Activated CD8-positive, alpha-beta T cell treated with anti-CD3 and anti-CD28 coated beads, Interleukin-2, amount 10 ng/mL, durations not matched to agents 7 days and 5 days (primary cell): ENCODE measurements at regions not wholly inside any gene's neighbourhood (a gene's known extent, or its start where the extent isn't known, plus 50 kb on each side); places are given as distances from the start of the nearest gene placed in this dataset.

Experiments used
- ATAC-seq: fragments of 150-1000 bp; cut with Tn5 transposase; one replicate; pipeline ENCODE4 v1.10.0; 2021; ENCODE audit warnings: moderate library complexity
- CTCF ChIA-PET: fragments of 350-600 bp; sonication (Branson Sonifier 250); formaldehyde crosslinking; loops from one replicate; lab custom pipeline; 2021; ENCODE audit warnings: antibody characterized with exemption; lab: Charles Lee
- POLR2A ChIA-PET: fragments of 350-600 bp; sonication (Branson Sonifier 250); formaldehyde crosslinking; loops from one replicate; lab custom pipeline; 2021; ENCODE audit warnings: antibody characterized with exemption; lab: Charles Lee
- DNase-seq: peaks from one replicate; pipeline ENCODE4 v3.0.0-alpha.2; 2020
- H3K27ac Mint-ChIP-seq: one replicate; pipeline ENCODE4 v1.8.0; 2021; ENCODE audit warnings: mild to moderate bottlenecking, mixed read lengths
- H3K27me3 Mint-ChIP-seq: one replicate; pipeline ENCODE4 v1.8.0; 2021; ENCODE audit warnings: low read depth, mixed read lengths
- H3K36me3 Mint-ChIP-seq: one replicate; pipeline ENCODE4 v1.8.0; 2021; ENCODE audit warnings: low read depth, mixed read lengths
- H3K4me1 Mint-ChIP-seq: one replicate; pipeline ENCODE4 v1.8.0; 2021; ENCODE audit warnings: low read depth, mixed read lengths
- H3K4me3 Mint-ChIP-seq: one replicate; pipeline ENCODE4 v1.8.0; 2021; ENCODE audit warnings: mild to moderate bottlenecking, mixed read lengths
- H3K9me3 Mint-ChIP-seq: one replicate; pipeline ENCODE4 v1.8.0; 2022; ENCODE audit warnings: mixed read lengths; ENCODE audit not compliant: insufficient read depth

DNA sequence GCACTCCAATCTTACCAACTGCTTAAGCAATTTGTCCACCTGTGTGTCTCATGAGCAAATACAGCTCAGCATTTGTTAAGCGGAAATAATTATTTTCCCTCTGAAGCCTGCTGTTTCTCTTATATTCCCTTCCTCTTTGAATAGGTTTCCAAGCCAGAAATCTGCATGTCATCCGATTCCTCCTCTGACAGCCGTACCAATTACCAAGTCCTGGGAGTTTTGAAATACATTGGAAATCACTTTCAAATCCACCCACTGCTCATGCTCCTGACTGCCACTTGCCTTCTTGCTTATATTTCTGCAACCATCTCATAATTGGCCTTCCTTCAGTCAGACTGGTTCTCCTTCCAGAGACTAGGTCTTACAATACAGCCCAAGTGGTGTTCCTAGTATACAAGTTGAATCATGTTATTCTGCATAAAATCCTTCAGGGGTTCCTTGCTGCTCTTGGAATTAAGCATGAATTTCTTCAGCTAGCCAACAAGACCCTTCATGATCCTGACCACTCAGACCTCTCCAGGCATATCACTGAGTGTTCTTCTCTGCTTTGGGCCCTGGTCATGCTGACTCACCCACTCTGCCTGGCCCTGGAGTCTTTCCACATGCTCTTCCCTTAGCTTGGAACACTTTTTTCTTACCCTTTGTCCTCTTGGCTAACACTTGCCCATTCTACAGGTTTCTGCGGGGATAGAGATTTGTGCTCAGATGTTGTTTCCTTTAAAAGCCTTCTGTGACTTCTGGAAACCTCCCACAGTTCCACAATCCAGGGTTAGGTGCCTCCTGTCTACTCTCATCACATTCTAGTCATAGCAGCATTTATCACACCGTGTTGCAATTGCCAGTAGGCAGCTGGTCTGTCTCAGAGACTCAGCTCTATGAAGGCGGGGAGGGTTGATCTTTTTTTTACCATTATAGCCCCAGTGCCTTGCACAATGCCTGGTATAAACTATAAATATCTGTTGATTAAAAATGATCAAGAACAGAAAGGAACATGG is 157.6 kb downstream of the ARL6IP6 start:
- H3K27ac Mint-ChIP-seq = no peak overlapping the region
- no peak overlapping the region for H3K4me3 Mint-ChIP-seq
- H3K27me3 Mint-ChIP-seq = no peaks in the 10 kb centered on the region
- ChIA-PET CTCF (no interaction called here), POLR2A (no interaction called here)
- DNase-seq (no peak), ATAC-seq (no peak)
- no peaks in the 10 kb centered on the region for H3K4me1 Mint-ChIP-seq
- no peaks in the 10 kb centered on the region for H3K36me3 Mint-ChIP-seq
- H3K9me3 Mint-ChIP-seq = no peaks in the 10 kb centered on the region

DNA sequence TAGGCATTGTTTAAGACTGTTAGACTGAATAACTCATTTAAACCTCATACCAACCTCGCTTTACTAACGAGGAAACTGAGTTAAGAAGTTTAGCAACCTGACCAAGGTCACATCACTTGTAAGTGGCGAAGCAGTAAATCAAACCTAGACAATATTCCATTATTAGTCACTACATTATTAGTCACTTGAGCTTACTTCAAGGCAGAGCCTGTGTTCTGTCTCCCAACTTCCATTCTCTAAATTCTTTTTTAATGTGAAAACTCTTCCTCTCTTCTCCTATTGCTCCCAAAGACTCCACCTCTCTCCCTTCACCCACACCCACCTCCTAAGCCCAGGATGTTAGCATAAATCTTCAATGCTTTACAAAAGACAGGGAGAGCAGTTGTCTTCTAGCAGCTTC is 156.5 kb downstream of the ARL6IP6 start:
- Mint-ChIP-seq H3K27me3 (no peaks in the 10 kb centered on the region), H3K9me3 (no peaks in the 10 kb centered on the region), H3K4me1 (no peaks in the 10 kb centered on the region), H3K36me3 (no peaks in the 10 kb centered on the region), H3K27ac (no peak overlapping the region), H3K4me3 (no peak overlapping the region)
- ChIA-PET CTCF (no interaction called here), POLR2A (no interaction called here)
- DNase-seq = no peak
- ATAC-seq = no peak

DNA sequence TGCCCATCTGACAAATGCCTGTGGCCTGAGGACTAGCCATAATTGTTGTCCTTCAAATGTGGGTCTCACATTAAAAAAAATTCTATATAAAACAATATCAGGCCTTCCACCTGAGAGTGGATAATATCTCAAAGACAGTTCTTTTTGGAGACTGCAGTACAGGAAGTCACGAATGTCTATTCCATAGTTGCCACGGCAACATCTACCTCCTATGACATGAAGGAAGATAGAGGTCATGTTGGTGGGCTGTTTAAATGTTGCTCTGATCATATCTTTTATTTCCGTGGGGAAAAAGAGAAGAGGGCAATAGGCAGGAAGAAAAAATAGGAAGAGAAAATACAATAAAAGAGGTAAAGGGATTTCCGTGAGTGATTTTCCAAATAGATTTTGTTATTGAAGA is 151.8 kb downstream of the ARL6IP6 start:
- ChIA-PET POLR2A (no interaction called here), CTCF (no interaction called here)
- no peak overlapping the region for H3K4me3 Mint-ChIP-seq
- no peaks in the 10 kb centered on the region for H3K9me3 Mint-ChIP-seq
- no peak overlapping the region for H3K27ac Mint-ChIP-seq
- no peaks in the 10 kb centered on the region for H3K27me3 Mint-ChIP-seq
- no peaks in the 10 kb centered on the region for H3K4me1 Mint-ChIP-seq
- ATAC-seq (no peak), DNase-seq (no peak)
- H3K36me3 Mint-ChIP-seq = no peaks in the 10 kb centered on the region

DNA sequence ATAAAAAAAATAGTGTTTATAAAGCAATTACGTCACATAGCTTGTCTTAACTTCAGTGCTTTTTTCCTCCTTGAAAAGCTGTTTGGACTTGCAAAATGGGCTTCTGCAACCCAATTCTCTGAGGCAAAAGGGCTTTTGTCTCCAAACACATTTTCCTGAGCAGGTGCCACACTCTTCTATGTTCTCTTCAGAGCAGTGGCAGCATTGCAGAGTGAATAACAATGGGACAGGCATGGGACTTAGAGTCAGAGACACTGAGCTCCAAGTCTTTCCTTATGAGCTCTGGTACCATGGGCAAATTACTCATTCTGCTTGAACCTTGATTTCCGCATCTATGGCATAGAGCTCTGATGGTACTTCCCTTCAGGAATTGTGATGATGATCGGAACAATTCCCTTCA is 149.0 kb downstream of the ARL6IP6 start:
- no peaks in the 10 kb centered on the region for H3K36me3 Mint-ChIP-seq
- no peak for ATAC-seq
- H3K27me3 Mint-ChIP-seq = no peaks in the 10 kb centered on the region
- no peak for DNase-seq
- H3K4me1 Mint-ChIP-seq = no peaks in the 10 kb centered on the region
- ChIA-PET POLR2A (no interaction called here), CTCF (no interaction called here)
- no peaks in the 10 kb centered on the region for H3K9me3 Mint-ChIP-seq
- H3K4me3 Mint-ChIP-seq = no peak overlapping the region
- no peak overlapping the region for H3K27ac Mint-ChIP-seq

DNA sequence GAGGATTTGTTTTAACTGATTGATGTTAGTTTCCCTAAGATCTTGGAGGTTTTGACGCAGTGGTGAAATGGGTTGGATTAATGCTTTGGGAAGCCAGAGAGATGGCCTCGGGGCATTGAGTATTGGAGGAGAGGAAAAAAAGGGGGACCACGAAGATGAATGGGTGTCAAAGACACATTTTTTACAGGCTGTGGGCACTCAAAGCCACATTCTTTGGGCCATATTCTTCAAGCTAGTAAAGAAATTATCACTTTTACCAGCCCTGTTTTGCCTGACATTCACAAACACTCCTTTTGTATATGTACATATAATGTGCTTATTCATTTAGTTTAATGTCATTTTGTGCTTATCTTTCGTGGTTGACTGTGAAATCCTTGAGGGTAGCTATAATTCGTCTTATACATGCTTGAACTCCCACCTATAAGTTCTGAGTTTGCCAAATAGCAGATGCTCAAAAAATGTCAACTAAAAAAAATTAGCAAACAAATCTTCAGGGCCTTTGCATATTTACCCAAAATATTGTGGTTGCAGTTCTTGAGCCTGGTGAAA is 146.3 kb downstream of the ARL6IP6 start:
- DNase-seq = no peak
- Mint-ChIP-seq H3K4me1 (no peaks in the 10 kb centered on the region), H3K36me3 (no peaks in the 10 kb centered on the region), H3K27me3 (no peaks in the 10 kb centered on the region), H3K27ac (no peak overlapping the region), H3K9me3 (peaks cover 3% of the 10 kb centered on the region), H3K4me3 (no peak overlapping the region)
- ChIA-PET CTCF (interaction anchor here (0.6 kb wide), 1 partner anchor 39 kb away, joined by 3 read pairs; no protein-coding TSS in a partner anchor), POLR2A (no interaction called here)
- ATAC-seq = no peak

DNA sequence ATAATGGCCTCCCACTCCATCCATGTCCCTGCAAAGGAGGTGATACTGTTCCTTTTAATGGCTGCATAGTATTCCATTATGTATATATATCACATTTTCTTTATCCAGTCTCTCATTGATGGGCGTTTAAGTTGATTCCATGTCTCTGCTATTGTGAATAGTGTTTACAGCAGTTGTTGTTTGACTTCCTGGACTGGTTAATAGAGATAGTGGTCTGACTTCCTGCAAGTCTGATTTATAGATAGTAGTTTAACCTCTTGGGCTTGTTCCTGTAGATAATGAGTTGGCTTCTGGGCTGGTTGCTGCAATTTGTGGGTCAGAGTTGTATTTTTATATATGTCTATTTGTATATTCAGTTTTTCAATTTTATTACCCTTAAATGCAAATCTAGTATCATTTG is 145.4 kb downstream of the ARL6IP6 start:
- POLR2A ChIA-PET = no interaction called here
- DNase-seq (no peak), ATAC-seq (no peak)
- CTCF ChIA-PET = no interaction called here
- Mint-ChIP-seq H3K4me3 (no peak overlapping the region), H3K9me3 (peaks cover 3% of the 10 kb centered on the region), H3K4me1 (no peaks in the 10 kb centered on the region), H3K27ac (no peak overlapping the region), H3K27me3 (no peaks in the 10 kb centered on the region), H3K36me3 (no peaks in the 10 kb centered on the region)

DNA sequence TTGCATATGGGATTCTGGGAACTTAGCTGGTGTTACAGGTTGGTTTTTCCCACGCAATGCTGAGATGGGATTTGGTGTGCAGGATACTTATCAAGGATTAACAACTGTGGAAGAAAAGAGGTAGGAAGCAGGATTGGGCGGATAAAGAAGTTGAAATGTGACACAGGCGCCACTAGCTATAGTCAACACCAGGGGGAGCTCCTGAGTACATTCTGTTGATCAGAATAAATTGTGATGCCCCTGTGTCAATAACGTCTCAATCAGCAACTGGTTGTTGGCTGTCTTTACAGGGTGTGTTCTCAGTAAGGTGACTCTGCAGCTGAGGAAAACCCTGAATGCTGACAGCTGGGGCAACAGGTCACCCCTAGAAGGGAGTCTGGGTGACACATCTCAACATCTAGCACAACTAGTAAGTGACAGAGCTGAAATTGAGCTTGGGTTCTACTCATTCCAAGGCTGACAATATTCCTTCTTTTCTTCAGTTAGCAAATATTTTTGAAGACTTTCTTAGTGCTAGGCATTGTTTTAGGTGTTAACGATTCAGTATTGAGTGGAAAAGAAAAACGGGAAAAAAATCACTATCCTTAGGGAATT is 143.0 kb downstream of the ARL6IP6 start:
- Mint-ChIP-seq H3K9me3 (peaks cover 3% of the 10 kb centered on the region), H3K27me3 (no peaks in the 10 kb centered on the region), H3K36me3 (no peaks in the 10 kb centered on the region), H3K4me3 (no peak overlapping the region), H3K4me1 (no peaks in the 10 kb centered on the region), H3K27ac (no peak overlapping the region)
- ATAC-seq = no peak
- CTCF ChIA-PET = interaction anchor here (0.9 to 1.0 kb wide), 2 partner anchors 118 to 206 kb away, joined by 3 to 7 read pairs; no protein-coding TSS in a partner anchor
- POLR2A ChIA-PET = no interaction called here
- peak; percentile 25 for DNase-seq

DNA sequence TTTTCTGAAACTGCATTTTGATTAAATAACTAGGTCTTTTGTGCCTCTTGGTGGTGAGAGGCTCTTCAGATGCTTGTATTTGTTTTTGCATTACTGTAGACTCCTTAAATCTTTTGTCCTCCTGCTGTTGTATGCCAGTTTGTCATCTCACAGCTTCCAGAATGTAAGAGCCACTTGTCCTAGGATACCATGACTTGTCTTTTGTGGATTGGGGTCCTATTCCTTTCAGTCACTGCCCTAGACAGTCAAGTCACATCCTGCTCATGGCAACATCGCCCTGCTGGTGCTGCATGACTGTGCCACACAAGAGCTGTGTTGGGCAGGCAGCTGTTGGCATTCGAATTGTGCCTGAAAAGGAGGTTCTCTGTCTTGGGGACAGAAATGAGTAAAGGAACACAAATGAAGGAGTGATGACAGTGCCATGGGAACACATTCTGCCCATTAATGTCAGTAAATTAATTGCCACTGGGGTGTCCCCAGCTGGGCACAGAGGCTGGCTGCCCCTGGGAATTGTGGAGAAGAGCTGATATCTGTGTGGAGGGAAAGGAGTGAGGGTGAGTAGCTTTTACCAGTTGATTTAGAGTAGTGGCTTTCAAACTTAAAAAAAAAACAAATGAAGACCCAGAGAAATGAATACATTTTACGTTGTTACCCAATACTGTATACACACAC is 140.3 kb downstream of the ARL6IP6 start:
- Mint-ChIP-seq H3K4me1 (no peaks in the 10 kb centered on the region), H3K9me3 (peaks cover 3% of the 10 kb centered on the region), H3K27ac (no peak overlapping the region), H3K4me3 (no peak overlapping the region), H3K36me3 (no peaks in the 10 kb centered on the region), H3K27me3 (no peaks in the 10 kb centered on the region)
- ChIA-PET CTCF (no interaction called here), POLR2A (no interaction called here)
- no peak for DNase-seq
- ATAC-seq = no peak

DNA sequence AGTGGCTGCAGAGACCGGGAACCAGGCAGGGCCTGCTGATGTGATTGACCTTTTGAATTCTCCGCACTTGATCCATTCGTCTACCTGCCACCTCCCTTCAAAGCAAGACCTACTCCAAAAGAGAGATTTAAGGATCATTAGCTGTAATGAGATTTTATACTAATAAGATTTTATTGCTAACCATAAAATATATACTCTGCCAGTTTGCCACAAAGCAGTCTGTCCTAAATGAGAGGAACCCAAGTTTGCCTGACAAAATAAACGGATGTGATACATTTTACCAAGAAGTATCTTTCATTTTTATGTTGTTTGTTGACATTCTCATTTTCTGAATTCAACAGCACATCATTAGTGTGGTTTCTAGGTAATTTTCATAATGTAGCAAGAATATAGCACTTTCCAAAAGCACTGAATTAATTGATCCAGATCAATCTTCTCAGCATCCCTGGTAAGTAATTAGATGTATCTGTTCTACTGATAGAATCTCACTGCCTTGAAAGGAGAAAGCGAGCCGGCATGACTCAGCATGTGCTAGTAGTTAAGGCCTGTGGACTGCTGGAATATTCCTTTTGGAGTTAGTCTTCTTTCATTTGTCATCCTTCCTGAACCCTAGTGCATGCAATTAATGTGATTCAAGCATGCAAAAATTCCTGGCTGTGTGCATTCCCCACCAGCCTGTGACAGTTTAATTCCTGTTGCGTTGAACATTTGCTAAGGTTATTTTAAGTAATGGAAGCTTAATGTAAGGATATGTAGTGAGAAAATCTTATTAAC is 128.5 kb downstream of the ARL6IP6 start:
- Mint-ChIP-seq H3K27ac (no peak overlapping the region), H3K27me3 (peaks cover 5% of the 10 kb centered on the region), H3K9me3 (no peaks in the 10 kb centered on the region), H3K36me3 (no peaks in the 10 kb centered on the region), H3K4me3 (no peak overlapping the region), H3K4me1 (no peaks in the 10 kb centered on the region)
- no peak for ATAC-seq
- CTCF ChIA-PET = no interaction called here
- POLR2A ChIA-PET = no interaction called here
- DNase-seq = no peak

DNA sequence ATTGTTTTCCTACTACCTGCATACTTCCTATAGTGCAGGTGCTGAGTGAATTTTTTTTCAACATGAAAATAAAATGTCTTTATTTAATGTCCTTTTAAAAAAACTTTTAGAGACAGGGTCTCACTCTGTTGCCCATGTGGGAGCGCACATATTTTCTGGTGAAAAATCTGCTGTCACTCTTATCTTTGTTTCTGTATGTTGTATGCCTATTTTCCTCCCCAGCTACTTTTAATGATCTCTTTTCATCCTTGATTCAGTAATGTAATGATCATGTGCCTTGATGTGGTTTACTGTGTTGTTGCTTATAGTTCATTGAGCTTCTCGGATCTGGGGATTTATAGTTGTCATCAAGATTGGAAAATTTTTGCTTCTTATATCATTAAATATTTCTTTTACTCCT is 117.3 kb downstream of the ARL6IP6 start:
- no peak for DNase-seq
- CTCF ChIA-PET = no interaction called here
- H3K27ac Mint-ChIP-seq = no peak overlapping the region
- no peaks in the 10 kb centered on the region for H3K4me1 Mint-ChIP-seq
- no peak for ATAC-seq
- H3K27me3 Mint-ChIP-seq = no peaks in the 10 kb centered on the region
- H3K4me3 Mint-ChIP-seq = no peak overlapping the region
- POLR2A ChIA-PET = no interaction called here
- H3K9me3 Mint-ChIP-seq = no peaks in the 10 kb centered on the region
- H3K36me3 Mint-ChIP-seq = no peaks in the 10 kb centered on the region

DNA sequence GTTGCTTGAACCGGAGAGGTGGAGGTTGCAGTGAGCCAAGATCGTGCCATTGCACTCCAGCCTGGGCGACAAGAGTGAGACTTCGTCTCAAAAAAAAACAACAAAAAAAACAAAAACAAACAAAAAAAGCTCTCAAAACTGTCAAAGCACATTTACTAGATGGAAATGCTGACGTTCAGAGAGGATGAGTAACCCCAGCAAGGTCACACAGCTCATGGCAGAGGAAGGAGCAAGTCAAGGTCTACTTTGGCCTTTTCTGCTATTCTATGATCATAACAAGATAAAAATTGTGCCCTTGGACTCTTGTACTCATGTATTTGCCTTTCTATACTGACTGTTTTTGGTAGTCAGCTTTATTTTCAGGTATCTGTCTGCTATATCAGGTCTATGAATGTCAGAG is 109.5 kb downstream of the ARL6IP6 start:
- ChIA-PET POLR2A (no interaction called here), CTCF (no interaction called here)
- ATAC-seq (no peak), DNase-seq (no peak)
- Mint-ChIP-seq H3K36me3 (no peaks in the 10 kb centered on the region), H3K4me3 (no peak overlapping the region), H3K27ac (no peak overlapping the region), H3K27me3 (no peaks in the 10 kb centered on the region), H3K9me3 (no peaks in the 10 kb centered on the region), H3K4me1 (no peaks in the 10 kb centered on the region)
